PC-3 (cell line): ENCODE measurements at regions not wholly inside any gene's neighbourhood (a gene's known extent, or its start where the extent isn't known, plus 50 kb on each side); places are given as distances from the start of the nearest gene placed in this dataset.

ENCODE experiments used
- EZH2 ChIP-seq: fragments of 300-600 bp; sonication (generic); IDR thresholded peaks from one replicate; pipeline ENCODE4 v1.6.1; 2017; ENCODE audit warnings: antibody characterized with exemption, mild to moderate bottlenecking, low read length; ENCODE audit not compliant: unreplicated experiment
- EZH2phosphoT487 ChIP-seq: fragments of 300-600 bp; sonication (generic); IDR thresholded peaks from 2 replicates; pipeline ENCODE4 v1.6.1; 2018; ENCODE audit warnings: mild to moderate bottlenecking, antibody characterized with exemption, low read length, borderline replicate concordance
- TF ChIP-seq, protein P1 (sequence below): fragments of 300-600 bp; sonication (generic); conservative IDR thresholded peaks from 2 replicates; pipeline ENCODE4 v1.5.1; 2017; ENCODE audit warnings: antibody characterized with exemption, low read depth, mild to moderate bottlenecking, low read length

DNA sequence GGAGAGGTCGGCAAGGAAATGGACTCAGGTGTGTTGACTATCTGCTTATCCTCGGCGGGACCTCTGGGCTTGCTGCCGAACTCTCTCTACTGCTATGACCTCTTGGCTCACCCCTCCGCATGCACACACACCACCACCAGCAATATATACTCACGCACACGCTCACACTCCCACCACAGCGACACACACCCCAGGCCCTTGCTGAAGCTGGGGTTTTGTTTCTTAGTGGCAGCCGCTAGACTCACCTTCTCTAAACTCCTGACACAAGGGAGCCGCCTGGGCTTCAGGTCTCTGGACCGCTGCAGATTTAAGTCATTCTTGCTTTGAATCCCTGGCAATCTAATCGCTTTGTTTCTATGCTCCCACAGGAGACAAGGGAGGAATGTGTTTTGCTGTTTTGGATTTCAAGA is 59.4 kb upstream of the BACH2 start:
- TF ChIP-seq, protein P1, sequence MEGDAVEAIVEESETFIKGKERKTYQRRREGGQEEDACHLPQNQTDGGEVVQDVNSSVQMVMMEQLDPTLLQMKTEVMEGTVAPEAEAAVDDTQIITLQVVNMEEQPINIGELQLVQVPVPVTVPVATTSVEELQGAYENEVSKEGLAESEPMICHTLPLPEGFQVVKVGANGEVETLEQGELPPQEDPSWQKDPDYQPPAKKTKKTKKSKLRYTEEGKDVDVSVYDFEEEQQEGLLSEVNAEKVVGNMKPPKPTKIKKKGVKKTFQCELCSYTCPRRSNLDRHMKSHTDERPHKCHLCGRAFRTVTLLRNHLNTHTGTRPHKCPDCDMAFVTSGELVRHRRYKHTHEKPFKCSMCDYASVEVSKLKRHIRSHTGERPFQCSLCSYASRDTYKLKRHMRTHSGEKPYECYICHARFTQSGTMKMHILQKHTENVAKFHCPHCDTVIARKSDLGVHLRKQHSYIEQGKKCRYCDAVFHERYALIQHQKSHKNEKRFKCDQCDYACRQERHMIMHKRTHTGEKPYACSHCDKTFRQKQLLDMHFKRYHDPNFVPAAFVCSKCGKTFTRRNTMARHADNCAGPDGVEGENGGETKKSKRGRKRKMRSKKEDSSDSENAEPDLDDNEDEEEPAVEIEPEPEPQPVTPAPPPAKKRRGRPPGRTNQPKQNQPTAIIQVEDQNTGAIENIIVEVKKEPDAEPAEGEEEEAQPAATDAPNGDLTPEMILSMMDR = no peak
- TF ChIP-seq EZH2phosphoT487 = no peak
- TF ChIP-seq EZH2 = no peak
